C4-2B (cell line): ENCODE measurements at regions not wholly inside any gene's neighbourhood (a gene's known extent, or its start where the extent isn't known, plus 50 kb on each side); places are given as distances from the start of the nearest gene placed in this dataset.
"Not testable (repeated sequence)": the region's sequence is repeated elsewhere in the genome, so short reads cannot be mapped to it uniquely, and the experiment has no call there.

Source experiments
- ZFX ChIP-seq: fragments of 450-650 bp; IDR thresholded peaks from 2 replicates; pipeline ENCODE4 v1.6.1; 2017
- TF ChIP-seq, protein P1 (sequence below): fragments of 450-650 bp; conservative IDR thresholded peaks from 2 replicates; pipeline ENCODE4 v1.5.1; 2017; ENCODE audit warnings: mild to moderate bottlenecking

DNA sequence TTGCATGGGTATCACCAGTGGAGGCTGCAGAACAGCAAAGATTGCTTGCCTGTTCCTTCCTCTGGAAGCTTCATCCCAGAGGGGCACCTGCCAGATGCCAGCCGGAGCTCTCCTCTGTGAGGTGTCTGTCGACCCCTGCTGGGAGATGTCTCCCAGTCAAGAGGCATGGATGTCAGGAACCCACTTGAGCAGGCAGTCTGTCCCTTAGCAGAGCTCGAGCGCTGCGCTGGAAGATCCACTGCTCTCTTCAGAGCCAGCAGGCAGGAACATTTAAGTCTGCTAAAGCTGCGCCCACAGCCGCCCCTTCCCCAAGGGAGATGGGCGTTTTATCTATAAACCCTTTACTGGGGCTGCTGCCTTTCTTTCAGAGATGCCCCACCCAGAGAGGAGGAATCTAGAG, 126.3 kb upstream of the ST6GALNAC5 start:
- TF ChIP-seq, protein P1, sequence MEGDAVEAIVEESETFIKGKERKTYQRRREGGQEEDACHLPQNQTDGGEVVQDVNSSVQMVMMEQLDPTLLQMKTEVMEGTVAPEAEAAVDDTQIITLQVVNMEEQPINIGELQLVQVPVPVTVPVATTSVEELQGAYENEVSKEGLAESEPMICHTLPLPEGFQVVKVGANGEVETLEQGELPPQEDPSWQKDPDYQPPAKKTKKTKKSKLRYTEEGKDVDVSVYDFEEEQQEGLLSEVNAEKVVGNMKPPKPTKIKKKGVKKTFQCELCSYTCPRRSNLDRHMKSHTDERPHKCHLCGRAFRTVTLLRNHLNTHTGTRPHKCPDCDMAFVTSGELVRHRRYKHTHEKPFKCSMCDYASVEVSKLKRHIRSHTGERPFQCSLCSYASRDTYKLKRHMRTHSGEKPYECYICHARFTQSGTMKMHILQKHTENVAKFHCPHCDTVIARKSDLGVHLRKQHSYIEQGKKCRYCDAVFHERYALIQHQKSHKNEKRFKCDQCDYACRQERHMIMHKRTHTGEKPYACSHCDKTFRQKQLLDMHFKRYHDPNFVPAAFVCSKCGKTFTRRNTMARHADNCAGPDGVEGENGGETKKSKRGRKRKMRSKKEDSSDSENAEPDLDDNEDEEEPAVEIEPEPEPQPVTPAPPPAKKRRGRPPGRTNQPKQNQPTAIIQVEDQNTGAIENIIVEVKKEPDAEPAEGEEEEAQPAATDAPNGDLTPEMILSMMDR: not testable (repeated sequence)
- TF ChIP-seq ZFX: not testable (repeated sequence)
